ENCODE measurements at regions not wholly inside any gene's neighbourhood (a gene's known extent, or its start where the extent isn't known, plus 50 kb on each side); places are given as distances from the start of the nearest gene placed in this dataset.

DNA sequence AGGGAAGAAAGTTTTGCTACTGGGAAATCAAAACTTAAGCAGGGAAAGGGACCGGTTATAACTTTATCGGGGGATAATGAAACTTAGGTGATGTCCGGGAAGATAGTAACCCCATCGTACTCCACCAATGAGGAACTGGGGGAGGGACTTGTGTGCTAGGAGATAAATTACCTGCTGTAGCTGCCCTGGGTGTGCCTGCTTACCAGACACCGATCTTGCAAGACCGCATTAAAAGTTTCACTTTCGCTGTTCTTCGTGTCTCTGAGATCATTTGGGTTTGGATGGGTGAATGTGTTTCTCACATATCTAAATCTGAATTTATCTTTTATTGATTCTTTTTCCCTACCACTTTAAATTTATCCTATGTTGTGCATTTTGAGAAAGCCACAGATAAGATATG is 381.4 kb downstream of the SLITRK6 start:
- no peak overlapping the region for H3K4me3 ChIP-seq (ENCODE audit: low read length)
- no peak for DNase-seq (ENCODE audit: low read depth)
- TF ChIP-seq, protein P1, sequence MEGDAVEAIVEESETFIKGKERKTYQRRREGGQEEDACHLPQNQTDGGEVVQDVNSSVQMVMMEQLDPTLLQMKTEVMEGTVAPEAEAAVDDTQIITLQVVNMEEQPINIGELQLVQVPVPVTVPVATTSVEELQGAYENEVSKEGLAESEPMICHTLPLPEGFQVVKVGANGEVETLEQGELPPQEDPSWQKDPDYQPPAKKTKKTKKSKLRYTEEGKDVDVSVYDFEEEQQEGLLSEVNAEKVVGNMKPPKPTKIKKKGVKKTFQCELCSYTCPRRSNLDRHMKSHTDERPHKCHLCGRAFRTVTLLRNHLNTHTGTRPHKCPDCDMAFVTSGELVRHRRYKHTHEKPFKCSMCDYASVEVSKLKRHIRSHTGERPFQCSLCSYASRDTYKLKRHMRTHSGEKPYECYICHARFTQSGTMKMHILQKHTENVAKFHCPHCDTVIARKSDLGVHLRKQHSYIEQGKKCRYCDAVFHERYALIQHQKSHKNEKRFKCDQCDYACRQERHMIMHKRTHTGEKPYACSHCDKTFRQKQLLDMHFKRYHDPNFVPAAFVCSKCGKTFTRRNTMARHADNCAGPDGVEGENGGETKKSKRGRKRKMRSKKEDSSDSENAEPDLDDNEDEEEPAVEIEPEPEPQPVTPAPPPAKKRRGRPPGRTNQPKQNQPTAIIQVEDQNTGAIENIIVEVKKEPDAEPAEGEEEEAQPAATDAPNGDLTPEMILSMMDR (conservative IDR thresholded peaks at IDR 0.05; ENCODE audit: low read depth, low read length): no peak

DNA sequence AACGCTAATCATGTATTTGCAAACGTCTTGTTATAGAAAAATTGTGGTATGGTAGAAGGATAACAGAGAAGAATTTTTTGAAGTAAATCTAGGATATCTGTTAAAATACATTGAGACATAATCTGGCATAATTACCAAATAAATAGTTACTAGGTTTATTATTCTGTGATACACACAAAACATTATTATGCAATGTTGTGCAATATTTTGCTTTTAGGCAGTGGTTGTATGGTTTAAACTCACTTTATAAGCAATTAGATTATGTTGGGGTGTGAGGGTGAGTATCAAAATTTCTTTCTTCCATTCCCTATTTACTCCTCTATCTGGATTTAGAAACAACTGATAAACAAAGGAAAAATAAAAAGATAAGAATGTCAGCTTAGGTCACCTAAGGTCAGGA is 385.6 kb downstream of the SLITRK6 start:
- DNase-seq (ENCODE audit: low read depth): no peak

DNA sequence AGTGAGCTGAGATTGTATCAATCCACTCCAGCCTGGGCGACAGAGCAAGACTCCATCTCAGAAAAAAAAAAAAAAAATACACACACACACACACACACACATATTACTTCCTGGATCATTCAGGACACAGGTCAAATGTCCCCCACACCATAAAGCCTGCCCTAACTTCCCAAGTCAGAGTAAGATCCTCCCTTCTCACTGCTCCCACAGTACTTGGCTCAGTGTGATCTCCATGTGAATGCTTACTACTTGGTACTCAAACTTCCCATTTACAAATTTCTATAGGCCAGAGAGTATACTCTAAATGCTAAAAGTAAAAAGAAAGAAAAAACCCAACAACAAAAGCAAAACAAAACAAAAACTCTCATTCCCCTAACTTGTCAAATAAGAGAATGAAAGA is 386.8 kb downstream of the SLITRK6 start:
- DNase-seq (ENCODE audit: low read depth): no peak
- TF ChIP-seq, protein P1 (conservative IDR thresholded peaks at IDR 0.05; ENCODE audit: low read depth, low read length): no peak
- no peak overlapping the region for H3K4me3 ChIP-seq (ENCODE audit: low read length)

More for the DNA sequence above, 385.6 kb downstream of the SLITRK6 start:
- H3K4me3 ChIP-seq (ENCODE audit: low read length): no peak overlapping the region
- TF ChIP-seq, protein P1 (conservative IDR thresholded peaks at IDR 0.05; ENCODE audit: low read depth, low read length): no peak

DNA sequence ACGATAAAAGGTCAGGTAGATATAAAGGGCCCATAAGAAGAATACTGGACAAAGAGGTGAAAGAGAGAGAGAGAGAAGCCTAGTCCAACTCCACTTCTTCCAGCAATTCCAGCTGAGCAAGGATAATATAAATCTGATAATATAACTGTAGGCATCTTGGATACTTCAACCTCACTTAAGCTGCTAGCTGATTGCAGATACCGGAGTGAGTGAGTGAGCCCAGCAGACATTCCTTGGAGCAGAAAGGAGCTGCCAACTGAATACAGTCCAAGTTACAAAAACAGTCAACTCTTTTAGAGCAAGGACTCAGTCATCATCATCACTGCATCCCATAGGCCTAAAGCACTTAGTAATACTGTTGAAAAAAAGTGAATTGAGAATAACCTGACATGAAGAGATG is 387.6 kb downstream of the SLITRK6 start:
- no peak overlapping the region for H3K4me3 ChIP-seq (ENCODE audit: low read length)
- TF ChIP-seq, protein P1 (conservative IDR thresholded peaks at IDR 0.05; ENCODE audit: low read depth, low read length): no peak
- DNase-seq (ENCODE audit: low read depth): no peak

DNA sequence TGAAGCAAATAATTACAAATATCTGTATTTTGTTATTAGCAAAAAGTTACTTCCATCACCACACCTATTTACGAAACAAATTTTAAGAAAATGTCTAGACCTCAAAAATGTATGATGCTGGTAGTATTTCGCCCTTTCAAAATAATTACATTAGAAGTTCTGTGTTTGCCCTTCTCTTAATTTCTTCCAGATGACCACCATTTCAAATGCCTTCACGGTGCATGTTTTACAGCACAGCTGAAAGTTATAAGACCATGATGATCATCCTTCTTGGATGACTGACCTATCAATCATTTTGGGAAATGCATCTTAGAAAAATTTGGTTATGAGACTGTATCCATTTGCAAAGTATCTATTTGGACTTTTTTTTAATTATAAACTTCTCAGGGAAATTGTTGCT is 390.8 kb downstream of the SLITRK6 start:
- H3K4me3 ChIP-seq (ENCODE audit: low read length): no peak overlapping the region
- DNase-seq (ENCODE audit: low read depth): no peak
- TF ChIP-seq, protein P1 (conservative IDR thresholded peaks at IDR 0.05; ENCODE audit: low read depth, low read length): no peak

- no peak for DNase-seq (ENCODE audit: low read depth)
- TF ChIP-seq, protein P1 (conservative IDR thresholded peaks at IDR 0.05; ENCODE audit: low read depth, low read length): no peak
- H3K4me3 ChIP-seq (ENCODE audit: low read length): no peak overlapping the region
Measured at GRCh38 chr13:85406269-85406975, 392.8 kb downstream of the SLITRK6 start.

GRCh38 chr13:85405316-85405897 is 393.8 kb downstream of the SLITRK6 start:
- TF ChIP-seq, protein P1 (conservative IDR thresholded peaks at IDR 0.05; ENCODE audit: low read depth, low read length): no peak
- DNase-seq (ENCODE audit: low read depth): no peak

More at GRCh38 chr13:85405316-85405897, 393.8 kb downstream of the SLITRK6 start:
- H3K4me3 ChIP-seq (ENCODE audit: low read length): no peak overlapping the region

All from retinal pigment epithelial cell (primary cell).